T-cell (primary cell): ENCODE measurements at regions not wholly inside any gene's neighbourhood (a gene's known extent, or its start where the extent isn't known, plus 50 kb on each side); places are given as distances from the start of the nearest gene placed in this dataset.

ENCODE experiments used
- ATAC-seq, 4 experiments: fragments of 200-7000 bp in 3 of 4; fragments of 150-1000 bp in 1 of 4; cut with Tn5 transposase; replicated peaks in 1 of 4; 1 replicate in 3 of 4; 2 replicates in 1 of 4; pipeline ENCODE4 v1.10.0; 2021; ENCODE audit warnings: moderate library complexity in 3 of 4, mild to moderate bottlenecking in 2 of 4, moderate number of reproducible peaks in 1 of 4
- CTCF ChIA-PET, 2 donors: fragments of 300-600 bp; sonication (Branson Sonifier 250); formaldehyde crosslinking; loops; one replicate each; lab custom pipeline; 2022; ENCODE audit warnings: antibody characterized with exemption in 2 of 2; lab: Charles Lee
- POLR2A ChIA-PET, 2 donors: fragments of 300-600 bp; sonication (Branson Sonifier 250); formaldehyde crosslinking; loops; one replicate each; lab custom pipeline; 2022; ENCODE audit warnings: antibody characterized with exemption in 2 of 2; lab: Charles Lee
- DNase-seq, 35 experiments: peaks; one replicate each; pipeline versions ENCODE4 v3.0.0 to v3.0.0-alpha.2; 2013 to 2023
- H3K27ac ChIP-seq: one replicate; pipeline ENCODE4 v1.5.1; 2013; ENCODE audit warnings: low read length
- H3K27me3 ChIP-seq, 2 experiments: replicated peaks in 1 of 2; 1 replicate in 1 of 2; 2 replicates in 1 of 2; pipeline versions ENCODE4 v1.6.1 to v1.7.0; 2013; ENCODE audit warnings: low read length in 1 of 2, mixed read lengths in 1 of 2; ENCODE audit not compliant: control insufficient read depth in 2 of 2, insufficient read depth in 2 of 2; ENCODE audit errors: extremely low read depth in 1 of 2
- H3K36me3 ChIP-seq, 2 donors: 1 replicate in 1 of 2; 2 replicates in 1 of 2; pipeline versions ENCODE4 v1.6.1 to v1.7.0; 2013; ENCODE audit warnings: low read length in 1 of 2; ENCODE audit not compliant: control insufficient read depth in 2 of 2, insufficient read depth in 1 of 2; ENCODE audit errors: extremely low read depth in 1 of 2
- H3K4me1 ChIP-seq, 2 experiments: 1 replicate in 1 of 2; 2 replicates in 1 of 2; pipeline versions ENCODE4 v1.6.1 to v1.7.0; 2013; ENCODE audit warnings: low read length in 2 of 2, mixed read lengths in 1 of 2; ENCODE audit not compliant: insufficient read depth in 2 of 2, control insufficient read depth in 1 of 2; ENCODE audit errors: extremely low read depth in 1 of 2
- H3K4me3 ChIP-seq, 2 donors: 1 replicate in 1 of 2; 2 replicates in 1 of 2; pipeline versions ENCODE4 v1.5.1 to v1.7.0; 2013; ENCODE audit warnings: mild to moderate bottlenecking in 2 of 2, low read length in 1 of 2, moderate library complexity in 1 of 2; ENCODE audit not compliant: control insufficient read depth in 1 of 2; ENCODE audit errors: extremely low read depth in 1 of 2
- H3K9me3 ChIP-seq: 2 replicates; pipeline ENCODE4 v1.7.0; 2013
- H3K27ac Mint-ChIP-seq, 2 donors: one replicate each; pipeline ENCODE4 v1.8.0; 2020 to 2021; ENCODE audit warnings: mild to moderate bottlenecking in 2 of 2, mixed read lengths in 2 of 2
- H3K27me3 Mint-ChIP-seq, 2 donors: one replicate each; pipeline ENCODE4 v1.8.0; 2021 to 2022; ENCODE audit warnings: mixed read lengths in 2 of 2
- H3K36me3 Mint-ChIP-seq: one replicate; pipeline ENCODE4 v1.8.0; 2021; ENCODE audit warnings: mixed read lengths
- H3K4me1 Mint-ChIP-seq, 3 donors: one replicate each; pipeline ENCODE4 v1.8.0; 2020 to 2022; ENCODE audit warnings: mixed read lengths in 3 of 3, mild to moderate bottlenecking in 1 of 3
- H3K4me3 Mint-ChIP-seq, 3 donors: one replicate each; pipeline ENCODE4 v1.8.0; 2020 to 2022; ENCODE audit warnings: mild to moderate bottlenecking in 3 of 3, mixed read lengths in 3 of 3, moderate library complexity in 3 of 3
- H3K9me3 Mint-ChIP-seq, 3 donors: one replicate each; pipeline ENCODE4 v1.8.0; 2020 to 2022; ENCODE audit warnings: mixed read lengths in 3 of 3
- WGBS: methylation state at CpG from one replicate; pipeline ENCODE4 v1.1.5; 2013; ENCODE audit warnings: missing lambda C conversion rate; ENCODE audit not compliant: insufficient coverage; 5-methylcytosine and 5-hydroxymethylcytosine counted together

GRCh38 chr1:239262538-239262937 lies 123.8 kb upstream of the CHRM3 start:
- H3K4me1 ChIP-seq: no peaks in the 10 kb centered on the region
- no peaks in the 10 kb centered on the region for H3K36me3 ChIP-seq
- no peak overlapping the region for H3K4me3 ChIP-seq
- ATAC-seq: no peak
- no peaks in the 10 kb centered on the region for H3K27me3 ChIP-seq
- H3K27me3 Mint-ChIP-seq: no peaks in the 10 kb centered on the region
- no peaks in the 10 kb centered on the region for H3K36me3 Mint-ChIP-seq
- ChIA-PET POLR2A (no interaction called here), CTCF (no interaction called here)
- no peak overlapping the region for H3K4me3 Mint-ChIP-seq
- DNase-seq: no peak
- H3K9me3 Mint-ChIP-seq: peaks cover 0 to 7% (median 2%) of the 10 kb centered on the region in 3 donors
- H3K27ac ChIP-seq: no peak overlapping the region
- no peak overlapping the region for H3K27ac Mint-ChIP-seq
- H3K4me1 Mint-ChIP-seq: no peaks in the 10 kb centered on the region
- WGBS: no CpG with 5 or more reads among the region's 1 CpG
- H3K9me3 ChIP-seq: no peaks in the 10 kb centered on the region

- Histone ChIP-seq H3K27ac (no peak overlapping the region), H3K36me3 (no peaks in the 10 kb centered on the region), H3K27me3 (no peaks in the 10 kb centered on the region), H3K4me3 (no peak overlapping the region), H3K4me1 (no peaks in the 10 kb centered on the region), H3K9me3 (no peaks in the 10 kb centered on the region)
- ATAC-seq (no peak), DNase-seq (no peak)
- POLR2A ChIA-PET: no interaction called here
- Mint-ChIP-seq H3K9me3 (peaks cover 0 to 7% (median 2%) of the 10 kb centered on the region in 3 donors), H3K27me3 (no peaks in the 10 kb centered on the region), H3K36me3 (no peaks in the 10 kb centered on the region), H3K27ac (no peak overlapping the region), H3K4me3 (no peak overlapping the region), H3K4me1 (no peaks in the 10 kb centered on the region)
- 100% methylated on average over 1 of the region's 2 CpGs for WGBS
- CTCF ChIA-PET: no interaction called here
Measured at GRCh38 chr1:239261521-239261920, 124.8 kb upstream of the CHRM3 start.

GRCh38 chr1:239260842-239261241 lies 125.5 kb upstream of the CHRM3 start:
- Histone ChIP-seq H3K4me3 (no peak overlapping the region), H3K36me3 (no peaks in the 10 kb centered on the region), H3K27ac (no peak overlapping the region), H3K4me1 (no peaks in the 10 kb centered on the region), H3K9me3 (no peaks in the 10 kb centered on the region), H3K27me3 (no peaks in the 10 kb centered on the region)
- H3K27me3 Mint-ChIP-seq: no peaks in the 10 kb centered on the region
- DNase-seq (no peak), ATAC-seq (no peak)
- H3K27ac Mint-ChIP-seq: no peak overlapping the region
- H3K4me1 Mint-ChIP-seq: no peaks in the 10 kb centered on the region
- CTCF ChIA-PET: no interaction called here
- POLR2A ChIA-PET: no interaction called here
- H3K36me3 Mint-ChIP-seq: no peaks in the 10 kb centered on the region
- H3K9me3 Mint-ChIP-seq: peaks cover 2 to 7% (median 2%) of the 10 kb centered on the region in 3 donors
- no peak overlapping the region for H3K4me3 Mint-ChIP-seq
- no CpG with 5 or more reads among the region's 4 CpGs for WGBS

GRCh38 chr1:239255628-239256160 lies 130.7 kb upstream of the CHRM3 start:
- H3K4me3 Mint-ChIP-seq: no peak overlapping the region
- H3K4me1 Mint-ChIP-seq: no peaks in the 10 kb centered on the region
- H3K27me3 Mint-ChIP-seq: no peaks in the 10 kb centered on the region
- ChIA-PET CTCF (no interaction called here), POLR2A (no interaction called here)
- H3K27ac Mint-ChIP-seq: no peak overlapping the region
- H3K36me3 ChIP-seq: no peaks in the 10 kb centered on the region
- no peak for ATAC-seq
- H3K9me3 Mint-ChIP-seq: peaks cover 2 to 8% (median 2%) of the 10 kb centered on the region in 3 donors
- H3K4me1 ChIP-seq: no peaks in the 10 kb centered on the region
- no peaks in the 10 kb centered on the region for H3K36me3 Mint-ChIP-seq
- H3K4me3 ChIP-seq: no peak overlapping the region
- H3K27me3 ChIP-seq: no peaks in the 10 kb centered on the region
- no peak for DNase-seq
- WGBS: 83% methylated on average over 7 of the region's 22 CpGs
- H3K27ac ChIP-seq: no peak overlapping the region
- H3K9me3 ChIP-seq: no peaks in the 10 kb centered on the region

GRCh38 chr1:239254999-239255398 lies 131.4 kb upstream of the CHRM3 start:
- H3K4me1 ChIP-seq: no peaks in the 10 kb centered on the region
- no peak overlapping the region for H3K4me3 Mint-ChIP-seq
- H3K27me3 Mint-ChIP-seq: no peaks in the 10 kb centered on the region
- DNase-seq: no peak
- no peak for ATAC-seq
- H3K9me3 Mint-ChIP-seq: peaks cover 2 to 8% (median 2%) of the 10 kb centered on the region in 3 donors
- 53% methylated on average over 3 of the region's 4 CpGs for WGBS
- no peaks in the 10 kb centered on the region for H3K36me3 ChIP-seq
- no peak overlapping the region for H3K27ac ChIP-seq
- no peak overlapping the region for H3K27ac Mint-ChIP-seq
- ChIA-PET POLR2A (no interaction called here), CTCF (no interaction called here)
- no peak overlapping the region for H3K4me3 ChIP-seq
- no peaks in the 10 kb centered on the region for H3K36me3 Mint-ChIP-seq
- H3K9me3 ChIP-seq: no peaks in the 10 kb centered on the region
- H3K27me3 ChIP-seq: no peaks in the 10 kb centered on the region
- no peaks in the 10 kb centered on the region for H3K4me1 Mint-ChIP-seq

- Mint-ChIP-seq H3K4me3 (no peak overlapping the region), H3K36me3 (no peaks in the 10 kb centered on the region), H3K27me3 (no peaks in the 10 kb centered on the region), H3K27ac (no peak overlapping the region), H3K4me1 (no peaks in the 10 kb centered on the region), H3K9me3 (peaks cover 2 to 8% (median 2%) of the 10 kb centered on the region in 3 donors)
- no peaks in the 10 kb centered on the region for H3K27me3 ChIP-seq
- H3K36me3 ChIP-seq: no peaks in the 10 kb centered on the region
- CTCF ChIA-PET: no interaction called here
- no peak for ATAC-seq
- no peak overlapping the region for H3K4me3 ChIP-seq
- no peak overlapping the region for H3K27ac ChIP-seq
- no peaks in the 10 kb centered on the region for H3K4me1 ChIP-seq
- DNase-seq: no peak
- 54% methylated on average over 2 of the region's 3 CpGs for WGBS
- no peaks in the 10 kb centered on the region for H3K9me3 ChIP-seq
- POLR2A ChIA-PET: interaction anchor here in 1 of 2 donors (0.5 to 0.6 kb wide), 2 partner anchors 23 to 789 kb away, joined by 3 read pairs; no protein-coding TSS in a partner anchor
Measured at GRCh38 chr1:239253032-239253431, 133.3 kb upstream of the CHRM3 start.
